HEK293T (cell line): ENCODE measurements at regions not wholly inside any gene's neighbourhood (a gene's known extent, or its start where the extent isn't known, plus 50 kb on each side); places are given as distances from the start of the nearest gene placed in this dataset.

Experiments
- CTCF ChIA-PET: fragments of 350-600 bp; formaldehyde crosslinking; extraction: SDS; loops from one replicate; lab custom pipeline; 2021; ENCODE audit warnings: antibody characterized with exemption, inconsistent platforms; lab: Yijun Ruan, JAX
- POLR2A ChIA-PET: fragments of 350-600 bp; formaldehyde crosslinking; extraction: SDS; loops from one replicate; lab custom pipeline; 2020; ENCODE audit warnings: antibody characterized with exemption, inconsistent platforms; lab: Yijun Ruan, JAX
- DNase-seq: peaks from one replicate; pipeline ENCODE4 v3.0.0; 2012; ENCODE audit warnings: mixed read lengths; ENCODE audit errors: extremely low spot score
- ARNT ChIP-seq: fragments of 450-650 bp; IDR thresholded peaks from 2 replicates; pipeline ENCODE4 v1.6.1; 2017; ENCODE audit warnings: mild to moderate bottlenecking
- BHLHE40 ChIP-seq: fragments of 450-650 bp; IDR thresholded peaks from 2 replicates; pipeline ENCODE4 v1.6.1; 2016; ENCODE audit warnings: mild to moderate bottlenecking, moderate library complexity, borderline replicate concordance
- CTBP1 ChIP-seq: fragments of 450-650 bp; IDR thresholded peaks from 2 replicates; pipeline ENCODE4 v1.6.1; 2016; ENCODE audit warnings: borderline replicate concordance
- ELF4 ChIP-seq: fragments of 450-650 bp; IDR thresholded peaks from 2 replicates; pipeline ENCODE4 v1.6.1; 2017; ENCODE audit warnings: antibody characterized with exemption
- FOXA1 ChIP-seq: fragments of 450-650 bp; IDR thresholded peaks from 2 replicates; pipeline ENCODE4 v1.6.1; 2016; ENCODE audit warnings: mild to moderate bottlenecking
- FOXK2 ChIP-seq: fragments of 450-650 bp; IDR thresholded peaks from 2 replicates; pipeline ENCODE4 v1.6.1; 2016; ENCODE audit warnings: mild to moderate bottlenecking
- FOXM1 ChIP-seq: fragments of 450-650 bp; IDR thresholded peaks from 2 replicates; pipeline ENCODE4 v1.6.1; 2017; ENCODE audit warnings: mild to moderate bottlenecking, borderline replicate concordance
- HDGF ChIP-seq: fragments of 450-650 bp; IDR thresholded peaks from 2 replicates; pipeline ENCODE4 v1.6.1; 2017; ENCODE audit warnings: antibody characterized with exemption, borderline replicate concordance
- L3MBTL2 ChIP-seq: fragments of 450-650 bp; conservative IDR thresholded peaks from 2 replicates; pipeline ENCODE4 v1.6.1; 2016; ENCODE audit warnings: mild to moderate bottlenecking
- LEF1 ChIP-seq: fragments of 450-650 bp; IDR thresholded peaks from 2 replicates; pipeline ENCODE4 v1.6.1; 2017; ENCODE audit warnings: mild to moderate bottlenecking, borderline replicate concordance
- NFRKB ChIP-seq: fragments of 450-650 bp; IDR thresholded peaks from 2 replicates; pipeline ENCODE4 v1.6.1; 2016; ENCODE audit warnings: mild to moderate bottlenecking, moderate library complexity
- PKNOX1 ChIP-seq: fragments of 450-650 bp; IDR thresholded peaks from 2 replicates; pipeline ENCODE4 v1.6.1; 2016
- SP1 ChIP-seq: fragments of 450-650 bp; IDR thresholded peaks from 2 replicates; pipeline ENCODE4 v1.6.1; 2017
- SUZ12 ChIP-seq: fragments of 450-650 bp; IDR thresholded peaks from 2 replicates; pipeline ENCODE4 v1.6.1; 2016; ENCODE audit warnings: mild to moderate bottlenecking
- TARDBP ChIP-seq: fragments of 450-650 bp; IDR thresholded peaks from 2 replicates; pipeline ENCODE4 v1.6.1; 2016
- ZNF384 ChIP-seq: fragments of 450-650 bp; IDR thresholded peaks from 2 replicates; pipeline ENCODE4 v1.6.1; 2016

- POLR2A ChIA-PET = no interaction called here
- DNase-seq = no peak
- CTCF ChIA-PET = no interaction called here
- TF ChIP-seq PKNOX1 (no peak), SUZ12 (no peak), ARNT (no peak), LEF1 (no peak), ELF4 (no peak), HDGF (no peak), NFRKB (no peak)
These were observed 86.5 kb upstream of the KAZN start for GRCh38 chr1:14511796-14512585.

- ChIA-PET CTCF (interaction anchor here (0.6 kb wide), 1 partner anchor 97 kb away, joined by 8 read pairs; no protein-coding TSS in a partner anchor), POLR2A (no interaction called here)
- TF ChIP-seq PKNOX1 = no peak
- TF ChIP-seq TARDBP = no peak
- no peak for DNase-seq
These were observed 85.4 kb upstream of the KAZN start for GRCh38 chr1:14513111-14513510.

GRCh38 chr1:14514739-14515138, 83.7 kb upstream of the KAZN start:
- DNase-seq = no peak
- POLR2A ChIA-PET = no interaction called here
- CTCF ChIA-PET = no interaction called here
- no peak for TF ChIP-seq BHLHE40

- CTCF ChIA-PET = no interaction called here
These were observed 81.3 kb upstream of the KAZN start for GRCh38 chr1:14516974-14517840.

GRCh38 chr1:14517841-14518180, 80.7 kb upstream of the KAZN start:
- POLR2A ChIA-PET = no interaction called here
- no peak for TF ChIP-seq HDGF
- no peak for TF ChIP-seq ARNT
- TF ChIP-seq PKNOX1 = no peak
- no peak for TF ChIP-seq SP1
- TF ChIP-seq ELF4 = no peak
- TF ChIP-seq FOXA1 = no peak
- TF ChIP-seq SUZ12 = no peak
- no peak for TF ChIP-seq CTBP1
- TF ChIP-seq TARDBP = no peak
- no peak for TF ChIP-seq BHLHE40
- TF ChIP-seq FOXK2 = no peak
- no peak for TF ChIP-seq LEF1
- TF ChIP-seq FOXM1 = no peak
- no peak for TF ChIP-seq ZNF384
- no peak for DNase-seq
- CTCF ChIA-PET = no interaction called here

More at GRCh38 chr1:14516974-14517840, 81.3 kb upstream of the KAZN start:
- POLR2A ChIA-PET = no interaction called here
- DNase-seq = no peak
- TF ChIP-seq ARNT = no peak
- TF ChIP-seq BHLHE40 = no peak
- TF ChIP-seq TARDBP = no peak
- no peak for TF ChIP-seq ZNF384
- TF ChIP-seq L3MBTL2 = no peak
- no peak for TF ChIP-seq LEF1
- no peak for TF ChIP-seq FOXK2
- no peak for TF ChIP-seq PKNOX1
- TF ChIP-seq HDGF = no peak
- TF ChIP-seq SUZ12 = no peak
- no peak for TF ChIP-seq ELF4
- TF ChIP-seq CTBP1 = no peak
- TF ChIP-seq FOXM1 = no peak
- no peak for TF ChIP-seq SP1
- TF ChIP-seq NFRKB = no peak
- no peak for TF ChIP-seq FOXA1

- no peak for DNase-seq
- ChIA-PET POLR2A (no interaction called here), CTCF (no interaction called here)
- TF ChIP-seq FOXM1 (no peak), HDGF (no peak), BHLHE40 (no peak), ZNF384 (no peak), ARNT (no peak), TARDBP (no peak), ELF4 (no peak), FOXA1 (no peak), NFRKB (no peak), SUZ12 (no peak), FOXK2 (no peak), CTBP1 (no peak), LEF1 (no peak), SP1 (no peak), L3MBTL2 (no peak)
These were observed 78.5 kb upstream of the KAZN start for GRCh38 chr1:14519976-14520375.
